WERI-Rb-1 (cell line): ENCODE measurements at regions not wholly inside any gene's neighbourhood (a gene's known extent, or its start where the extent isn't known, plus 50 kb on each side); places are given as distances from the start of the nearest gene placed in this dataset.

Experiments
- DNase-seq: peaks from one replicate; pipeline ENCODE4 v3.0.0-alpha.2; 2020
- H3K27ac ChIP-seq: fragments of 250-450 bp; sonication (Bioruptor Pico); 2 replicates; pipeline ENCODE4 v1.5.1; 2020; ENCODE audit warnings: mild to moderate bottlenecking, moderate library complexity
- H3K27me3 ChIP-seq: fragments of 250-450 bp; sonication (Bioruptor Pico); 2 replicates; pipeline ENCODE4 v1.5.1; 2021; ENCODE audit warnings: mild to moderate bottlenecking, low read depth, moderate library complexity; ENCODE audit not compliant: insufficient read depth, severe bottlenecking
- H3K36me3 ChIP-seq: fragments of 250-450 bp; sonication (Bioruptor Pico); 2 replicates; pipeline ENCODE4 v1.5.1; 2020; ENCODE audit warnings: mild to moderate bottlenecking, moderate library complexity
- H3K4me3 ChIP-seq: 2 replicates; pipeline ENCODE4 v1.5.1; 2011; ENCODE audit warnings: low read depth, mild to moderate bottlenecking, control low read depth, low read length
- H3K9me3 ChIP-seq: fragments of 250-450 bp; sonication (Bioruptor Pico); 2 replicates; pipeline ENCODE4 v1.5.1; 2021; ENCODE audit warnings: mild to moderate bottlenecking, moderate library complexity; ENCODE audit not compliant: severe bottlenecking
- TF ChIP-seq, protein P1 (sequence below): IDR thresholded peaks from 2 replicates; pipeline ENCODE4 v1.5.1; 2011; ENCODE audit warnings: low read depth, mild to moderate bottlenecking, control low read depth, inconsistent platforms, low read length

GRCh38 chr3:23094890-23095462, 108.2 kb upstream of the UBE2E2 start:
- no peak for DNase-seq
- Histone ChIP-seq H3K36me3 (no peaks in the 10 kb centered on the region), H3K27me3 (no peaks in the 10 kb centered on the region), H3K4me3 (no peak overlapping the region), H3K27ac (no peak overlapping the region), H3K9me3 (no peaks in the 10 kb centered on the region)
- TF ChIP-seq, protein P1, sequence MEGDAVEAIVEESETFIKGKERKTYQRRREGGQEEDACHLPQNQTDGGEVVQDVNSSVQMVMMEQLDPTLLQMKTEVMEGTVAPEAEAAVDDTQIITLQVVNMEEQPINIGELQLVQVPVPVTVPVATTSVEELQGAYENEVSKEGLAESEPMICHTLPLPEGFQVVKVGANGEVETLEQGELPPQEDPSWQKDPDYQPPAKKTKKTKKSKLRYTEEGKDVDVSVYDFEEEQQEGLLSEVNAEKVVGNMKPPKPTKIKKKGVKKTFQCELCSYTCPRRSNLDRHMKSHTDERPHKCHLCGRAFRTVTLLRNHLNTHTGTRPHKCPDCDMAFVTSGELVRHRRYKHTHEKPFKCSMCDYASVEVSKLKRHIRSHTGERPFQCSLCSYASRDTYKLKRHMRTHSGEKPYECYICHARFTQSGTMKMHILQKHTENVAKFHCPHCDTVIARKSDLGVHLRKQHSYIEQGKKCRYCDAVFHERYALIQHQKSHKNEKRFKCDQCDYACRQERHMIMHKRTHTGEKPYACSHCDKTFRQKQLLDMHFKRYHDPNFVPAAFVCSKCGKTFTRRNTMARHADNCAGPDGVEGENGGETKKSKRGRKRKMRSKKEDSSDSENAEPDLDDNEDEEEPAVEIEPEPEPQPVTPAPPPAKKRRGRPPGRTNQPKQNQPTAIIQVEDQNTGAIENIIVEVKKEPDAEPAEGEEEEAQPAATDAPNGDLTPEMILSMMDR: no peak

DNA sequence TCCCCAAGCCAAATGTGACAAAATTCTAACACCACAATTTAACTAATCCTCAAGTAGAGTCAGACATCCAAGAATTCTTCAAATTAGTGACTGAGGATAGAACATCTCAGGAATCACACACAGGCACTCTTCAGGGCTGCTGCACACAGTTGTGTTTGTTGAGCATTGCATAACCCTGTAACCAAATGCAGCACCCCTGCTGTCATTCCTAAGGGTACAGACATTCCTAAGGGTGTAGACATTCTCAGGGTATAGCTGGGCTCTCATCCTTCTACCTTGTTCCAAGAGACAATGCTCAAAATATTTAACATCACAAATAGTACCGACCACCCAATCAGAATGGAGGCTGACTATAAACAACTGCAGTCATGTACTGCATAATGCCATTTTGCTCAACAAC, 107.1 kb upstream of the UBE2E2 start:
- H3K36me3 ChIP-seq: no peaks in the 10 kb centered on the region
- no peak for DNase-seq
- H3K9me3 ChIP-seq: no peaks in the 10 kb centered on the region
- H3K27me3 ChIP-seq: no peaks in the 10 kb centered on the region
- no peak overlapping the region for H3K4me3 ChIP-seq
- TF ChIP-seq, protein P1: no peak
- H3K27ac ChIP-seq: no peak overlapping the region

GRCh38 chr3:23099021-23099420, 104.1 kb upstream of the UBE2E2 start:
- H3K27me3 ChIP-seq: no peaks in the 10 kb centered on the region
- H3K4me3 ChIP-seq: no peak overlapping the region
- no peak overlapping the region for H3K27ac ChIP-seq
- no peaks in the 10 kb centered on the region for H3K9me3 ChIP-seq
- H3K36me3 ChIP-seq: no peaks in the 10 kb centered on the region
- no peak for DNase-seq
- TF ChIP-seq, protein P1: no peak

- H3K4me3 ChIP-seq: no peak overlapping the region
- DNase-seq: no peak
- TF ChIP-seq, protein P1: no peak
- H3K27ac ChIP-seq: no peak overlapping the region
- H3K9me3 ChIP-seq: no peaks in the 10 kb centered on the region
- H3K36me3 ChIP-seq: no peaks in the 10 kb centered on the region
- H3K27me3 ChIP-seq: no peaks in the 10 kb centered on the region
Measured at GRCh38 chr3:23099677-23100076, 103.5 kb upstream of the UBE2E2 start.

DNA sequence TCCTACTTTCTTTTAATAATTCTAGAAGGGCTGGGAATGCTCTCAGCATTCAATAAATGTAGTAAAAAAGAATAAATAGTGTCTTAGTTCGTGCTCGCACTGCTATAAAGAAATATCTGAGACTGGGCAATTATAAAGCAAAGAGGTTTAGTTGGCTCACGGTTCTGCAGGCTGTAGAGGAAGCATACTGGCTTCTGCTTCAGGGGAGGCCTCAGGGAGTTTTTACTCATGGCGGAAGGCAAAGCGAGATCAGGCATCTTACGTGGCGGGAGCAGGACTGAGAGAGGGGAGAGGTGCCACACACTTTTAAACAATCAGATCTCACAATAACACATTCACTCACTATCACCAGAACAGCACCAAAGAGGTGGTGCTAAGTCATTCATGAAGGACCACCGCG, 103.0 kb upstream of the UBE2E2 start:
- no peak overlapping the region for H3K4me3 ChIP-seq
- no peak for DNase-seq
- TF ChIP-seq, protein P1: no peak
- H3K27me3 ChIP-seq: no peaks in the 10 kb centered on the region
- H3K36me3 ChIP-seq: no peaks in the 10 kb centered on the region
- H3K27ac ChIP-seq: no peak overlapping the region
- H3K9me3 ChIP-seq: no peaks in the 10 kb centered on the region

DNA sequence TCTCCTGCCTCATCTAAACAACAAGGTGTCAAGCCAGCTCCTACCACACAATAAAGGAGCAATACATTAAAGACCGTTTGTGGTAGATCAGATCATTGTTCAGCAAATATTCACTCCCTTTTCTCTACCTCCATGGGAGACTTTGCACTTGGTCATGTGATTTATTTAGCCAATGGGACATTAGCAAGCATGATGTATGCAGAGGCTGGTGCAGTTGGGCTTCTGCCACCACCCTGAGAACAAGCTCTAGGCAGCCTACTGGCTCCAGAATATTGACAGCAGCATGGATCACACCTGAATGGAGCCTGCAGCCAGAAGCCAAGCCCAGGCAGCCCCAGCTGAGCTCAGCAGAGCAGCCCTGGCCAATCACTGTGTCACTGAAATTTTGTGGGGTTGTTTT, 99.4 kb upstream of the UBE2E2 start:
- TF ChIP-seq, protein P1: no peak
- DNase-seq: no peak
- H3K27me3 ChIP-seq: no peaks in the 10 kb centered on the region
- H3K4me3 ChIP-seq: no peak overlapping the region
- H3K9me3 ChIP-seq: no peaks in the 10 kb centered on the region
- H3K36me3 ChIP-seq: no peaks in the 10 kb centered on the region
- no peak overlapping the region for H3K27ac ChIP-seq
